ENCODE measurements at regions not wholly inside any gene's neighbourhood (a gene's known extent, or its start where the extent isn't known, plus 50 kb on each side); places are given as distances from the start of the nearest gene placed in this dataset.

DNA sequence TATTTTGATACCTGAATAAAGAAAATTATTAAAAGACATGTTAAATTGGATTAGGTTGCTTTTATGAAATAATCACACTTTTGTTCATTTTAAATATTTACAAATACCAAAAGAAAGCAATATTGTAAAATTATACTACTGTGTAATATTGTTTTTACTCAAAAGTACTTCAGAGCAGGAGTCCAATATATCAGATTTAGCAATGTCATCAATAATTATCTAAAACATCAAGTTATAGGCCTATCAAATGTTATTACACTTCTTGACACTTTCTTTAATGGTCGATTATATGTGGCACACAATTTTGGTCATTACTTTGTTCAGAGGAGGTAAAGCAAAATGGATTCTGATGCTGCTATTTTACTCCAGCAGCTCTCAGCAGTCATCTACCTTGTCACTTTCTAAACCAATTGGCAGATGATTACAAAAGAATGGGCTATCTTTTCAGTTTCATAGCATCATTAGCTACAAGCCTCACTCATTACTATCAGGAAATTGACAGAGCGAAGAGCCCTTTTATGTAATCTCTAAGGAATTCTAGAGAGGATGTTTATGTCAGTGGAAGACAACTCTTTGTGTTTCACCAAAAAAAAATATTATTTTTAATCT lies 318.6 kb downstream of the PLOD2 start:
- no peak for TF ChIP-seq CTCF (conservative IDR thresholded peaks at IDR 0.05; ENCODE audit: low read depth, low read length)
- TF ChIP-seq EZH2 (IDR thresholded peaks at IDR 0.05; ENCODE audit: borderline replicate concordance, low read depth, low read length, poor library complexity, severe bottlenecking), result no peak

All from A673 (cell line).